LNCAP (cell line): ENCODE measurements at regions not wholly inside any gene's neighbourhood (a gene's known extent, or its start where the extent isn't known, plus 50 kb on each side); places are given as distances from the start of the nearest gene placed in this dataset.

ENCODE experiments used
- TF ChIP-seq, protein P1 (sequence below): fragments of 450-650 bp; IDR thresholded peaks from 2 replicates; pipeline ENCODE4 v1.5.1; 2017; ENCODE audit warnings: mild to moderate bottlenecking

GRCh38 chr7:124255041-124255655 lies 222.3 kb upstream of the TMEM229A start:
- TF ChIP-seq, protein P1, sequence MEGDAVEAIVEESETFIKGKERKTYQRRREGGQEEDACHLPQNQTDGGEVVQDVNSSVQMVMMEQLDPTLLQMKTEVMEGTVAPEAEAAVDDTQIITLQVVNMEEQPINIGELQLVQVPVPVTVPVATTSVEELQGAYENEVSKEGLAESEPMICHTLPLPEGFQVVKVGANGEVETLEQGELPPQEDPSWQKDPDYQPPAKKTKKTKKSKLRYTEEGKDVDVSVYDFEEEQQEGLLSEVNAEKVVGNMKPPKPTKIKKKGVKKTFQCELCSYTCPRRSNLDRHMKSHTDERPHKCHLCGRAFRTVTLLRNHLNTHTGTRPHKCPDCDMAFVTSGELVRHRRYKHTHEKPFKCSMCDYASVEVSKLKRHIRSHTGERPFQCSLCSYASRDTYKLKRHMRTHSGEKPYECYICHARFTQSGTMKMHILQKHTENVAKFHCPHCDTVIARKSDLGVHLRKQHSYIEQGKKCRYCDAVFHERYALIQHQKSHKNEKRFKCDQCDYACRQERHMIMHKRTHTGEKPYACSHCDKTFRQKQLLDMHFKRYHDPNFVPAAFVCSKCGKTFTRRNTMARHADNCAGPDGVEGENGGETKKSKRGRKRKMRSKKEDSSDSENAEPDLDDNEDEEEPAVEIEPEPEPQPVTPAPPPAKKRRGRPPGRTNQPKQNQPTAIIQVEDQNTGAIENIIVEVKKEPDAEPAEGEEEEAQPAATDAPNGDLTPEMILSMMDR: no peak

GRCh38 chr7:124254396-124254795 lies 221.5 kb upstream of the TMEM229A start:
- TF ChIP-seq, protein P1: no peak

GRCh38 chr7:124251636-124252035 lies 218.8 kb upstream of the TMEM229A start:
- TF ChIP-seq, protein P1: no peak

GRCh38 chr7:124250297-124251034 lies 217.6 kb upstream of the TMEM229A start:
- TF ChIP-seq, protein P1: no peak

DNA sequence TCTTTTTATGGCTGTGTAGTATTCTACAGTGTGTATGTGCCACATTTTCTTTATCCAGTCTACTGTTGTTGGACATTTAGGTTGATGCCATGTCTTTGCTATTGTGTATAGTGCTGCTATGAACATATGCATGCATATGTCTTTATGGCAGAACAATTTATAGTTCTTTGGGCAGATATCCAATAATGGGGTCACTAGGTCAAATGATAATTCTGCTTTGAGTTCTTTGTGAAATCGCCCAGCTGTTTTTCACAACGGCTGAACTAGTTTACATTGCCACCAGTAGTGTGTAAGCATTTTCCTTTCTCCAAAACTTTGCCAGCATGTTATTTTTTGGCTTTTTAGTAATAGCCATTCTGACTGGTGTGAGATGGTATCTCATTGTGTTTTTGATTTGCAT lies 214.8 kb upstream of the TMEM229A start:
- TF ChIP-seq, protein P1: no peak

DNA sequence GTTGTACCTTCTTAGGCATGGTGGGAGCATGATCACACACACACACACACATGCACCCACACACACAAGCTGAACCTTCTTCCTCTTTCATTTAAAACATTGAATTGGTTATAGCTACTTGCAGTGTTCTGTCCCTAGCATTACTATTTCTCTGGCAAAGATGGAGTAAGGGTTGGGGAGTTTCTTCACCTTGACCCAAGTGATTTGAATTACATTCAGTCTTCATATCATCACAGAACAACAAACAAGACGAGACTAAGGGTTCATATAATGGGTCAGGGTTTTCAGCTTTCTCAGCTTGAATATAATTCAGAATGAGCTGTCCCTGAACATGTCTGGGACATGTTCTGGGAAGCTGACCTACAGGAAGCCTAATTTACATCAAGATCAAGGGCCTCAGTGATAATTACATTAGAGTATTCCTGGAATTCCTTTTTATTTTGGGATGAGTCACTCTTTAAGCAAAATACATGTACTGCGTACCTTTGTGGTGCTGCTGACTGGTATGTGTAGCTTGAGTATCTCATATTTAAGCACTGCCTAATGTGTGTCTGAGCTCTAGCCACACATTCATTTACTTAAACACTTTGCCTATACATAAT lies 213.5 kb upstream of the TMEM229A start:
- TF ChIP-seq, protein P1: no peak

DNA sequence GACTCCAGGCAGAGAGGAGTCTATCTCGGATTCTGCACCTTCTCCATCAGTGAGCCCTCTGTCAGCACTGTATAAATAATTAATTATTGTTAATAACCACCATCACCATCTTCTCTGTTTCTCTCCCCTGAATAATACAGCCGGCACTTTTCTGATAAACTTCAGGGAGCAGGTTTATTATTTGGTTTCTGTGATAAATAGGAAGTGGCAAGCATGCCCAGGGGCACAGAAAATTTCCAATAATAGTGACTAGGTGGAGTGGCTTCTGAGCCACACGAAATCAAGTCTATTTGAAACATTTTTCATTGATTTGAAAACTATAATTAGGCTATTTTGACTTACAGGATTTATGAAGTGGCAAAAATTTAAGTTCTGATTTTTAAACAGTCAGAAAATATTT lies 186.8 kb upstream of the TMEM229A start:
- TF ChIP-seq, protein P1: no peak
